ENCODE measurements at regions not wholly inside any gene's neighbourhood (a gene's known extent, or its start where the extent isn't known, plus 50 kb on each side); places are given as distances from the start of the nearest gene placed in this dataset.
"Not testable (repeated sequence)": the region's sequence is repeated elsewhere in the genome, so short reads cannot be mapped to it uniquely, and the experiment has no call there.

DNA sequence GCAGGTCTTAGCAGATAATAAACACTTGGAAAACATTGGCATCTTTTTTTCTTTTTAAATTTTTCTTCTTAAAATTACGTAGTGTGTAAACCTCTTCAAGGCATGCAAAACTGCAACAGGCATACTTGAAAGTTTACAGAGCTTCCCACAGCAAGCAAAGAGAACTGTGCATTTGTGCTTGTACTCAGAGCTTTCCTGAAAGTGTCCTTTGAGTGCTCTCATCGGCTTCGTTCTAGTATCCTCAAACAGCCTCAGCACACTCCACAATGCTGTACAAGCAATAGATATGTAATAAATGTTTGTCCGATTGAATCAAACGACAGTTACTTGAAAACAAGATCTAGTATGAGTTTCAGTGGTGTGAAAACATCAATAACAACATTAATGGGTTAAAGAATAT, 227.5 kb downstream of the PAPSS1 start:
- peaks cover 9% of the 10 kb centered on the region for H3K4me1 ChIP-seq (replicated peaks)
- DNase-seq (ENCODE audit: low read depth in 1 of 2, low spot score in 2 of 2) = no peak

DNA sequence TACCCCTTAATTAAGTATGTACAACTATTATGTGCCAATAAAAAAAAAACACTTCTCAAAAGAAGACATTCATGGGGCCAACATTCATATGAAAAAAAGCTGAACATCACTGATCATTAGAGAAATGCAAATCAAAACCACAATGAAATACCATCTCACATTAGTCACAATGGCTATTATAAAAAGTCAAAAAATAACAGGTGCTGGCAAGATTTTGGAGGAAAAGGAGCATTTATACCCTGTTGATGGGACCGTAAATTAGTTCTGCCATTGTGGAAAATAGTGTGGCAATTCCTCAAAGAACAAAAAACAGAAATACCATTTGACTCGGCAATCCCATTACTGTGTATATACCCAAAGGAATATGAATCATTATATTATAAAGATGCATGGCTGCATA, 229.9 kb downstream of the PAPSS1 start:
- no peak overlapping the region for H3K27ac ChIP-seq
- DNase-seq (ENCODE audit: low read depth in 1 of 2, low spot score in 2 of 2) = no peak
- H3K4me3 ChIP-seq = no peak overlapping the region
- no peaks in the 10 kb centered on the region for H3K36me3 ChIP-seq
- H3K27me3 ChIP-seq (replicated peaks) = no peaks in the 10 kb centered on the region
- H3K4me1 ChIP-seq (replicated peaks) = no peaks in the 10 kb centered on the region
- no peaks in the 10 kb centered on the region for H3K9me3 ChIP-seq (replicated peaks)

More for the DNA sequence above, 227.5 kb downstream of the PAPSS1 start:
- Histone ChIP-seq H3K9me3 (replicated peaks) (no peaks in the 10 kb centered on the region), H3K4me3 (no peak overlapping the region), H3K27me3 (replicated peaks) (no peaks in the 10 kb centered on the region), H3K27ac (no peak overlapping the region), H3K36me3 (no peaks in the 10 kb centered on the region)

DNA sequence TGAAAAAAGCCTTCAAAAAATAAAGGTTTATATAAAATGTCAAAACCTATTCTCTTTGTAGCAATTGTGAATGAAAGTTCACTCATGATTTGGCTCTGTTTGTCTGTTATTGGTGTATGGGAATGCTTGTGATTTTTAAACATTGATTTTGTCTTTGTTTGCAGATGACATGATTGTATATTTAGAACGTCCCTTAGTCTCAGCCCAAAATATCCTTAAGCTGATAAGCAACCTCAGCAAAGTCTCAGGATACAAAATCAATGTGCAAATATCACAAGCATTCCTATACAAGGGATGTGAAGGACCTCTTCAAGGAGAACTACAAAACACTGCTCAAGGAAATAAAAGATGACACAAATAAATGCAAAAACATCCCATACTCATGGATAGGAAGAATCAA, 236.4 kb downstream of the PAPSS1 start:
- H3K27ac ChIP-seq; H3K4me1 ChIP-seq (replicated peaks); H3K27me3 ChIP-seq (replicated peaks); H3K9me3 ChIP-seq (replicated peaks); DNase-seq (ENCODE audit: low read depth in 1 of 2, low spot score in 2 of 2); H3K4me3 ChIP-seq; H3K36me3 ChIP-seq: not testable (repeated sequence)

DNA sequence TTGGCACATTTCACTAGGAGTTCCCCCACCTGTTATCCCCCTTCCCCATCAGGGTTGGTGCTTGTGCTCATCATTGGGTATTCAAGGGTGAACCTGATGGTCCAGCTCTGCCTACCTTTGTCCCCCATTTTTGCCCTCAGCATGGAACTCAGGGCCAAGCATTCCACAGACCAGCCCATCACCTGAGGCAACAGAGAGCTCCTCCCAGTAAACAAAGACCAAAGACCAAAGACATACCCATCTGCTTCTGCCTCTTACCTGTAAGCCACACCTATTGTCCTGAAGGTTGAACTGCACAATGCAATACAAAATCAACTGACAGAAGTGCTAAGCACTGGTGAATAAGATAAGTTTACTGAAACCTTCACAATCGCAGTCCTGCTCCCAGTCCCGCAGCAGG, 237.5 kb downstream of the PAPSS1 start:
- Histone ChIP-seq H3K9me3 (replicated peaks) (no peaks in the 10 kb centered on the region; the same call in 1 of the 2 replicates), H3K27ac (no peak overlapping the region), H3K4me1 (replicated peaks) (no peaks in the 10 kb centered on the region), H3K36me3 (no peaks in the 10 kb centered on the region), H3K4me3 (no peak overlapping the region), H3K27me3 (replicated peaks) (no peaks in the 10 kb centered on the region)
- DNase-seq (ENCODE audit: low read depth in 1 of 2, low spot score in 2 of 2) = no peak

DNA sequence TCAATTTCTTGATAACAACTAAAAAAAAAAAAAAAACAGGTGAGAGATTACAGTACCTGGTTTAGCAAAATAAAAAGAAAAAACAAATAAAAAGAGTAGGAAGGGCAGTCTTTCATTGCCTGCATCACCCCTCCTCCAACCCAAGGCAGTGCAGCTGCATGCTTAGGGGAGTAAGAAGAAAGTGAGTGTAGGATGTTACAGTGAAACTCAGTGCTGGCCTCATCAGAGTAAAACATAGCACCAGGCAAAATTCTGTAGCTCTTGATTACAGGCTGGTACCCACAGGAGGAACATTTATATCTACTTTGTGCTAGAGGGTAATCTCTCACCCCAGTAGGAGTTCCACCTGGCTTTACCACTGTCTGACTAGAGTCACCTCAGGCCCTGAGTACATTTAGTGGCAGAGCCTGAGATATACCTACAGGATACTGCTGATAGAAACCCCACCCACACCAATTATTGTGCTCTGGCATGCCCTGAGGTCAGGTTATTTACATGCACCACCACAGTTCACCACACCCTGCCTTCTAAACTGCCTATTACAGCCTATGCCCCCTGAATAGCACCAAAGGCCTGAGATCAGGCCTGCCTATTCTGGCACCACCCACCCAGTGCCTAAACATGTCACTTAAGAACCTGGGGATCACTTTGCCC, 241.6 kb downstream of the PAPSS1 start:
- H3K36me3 ChIP-seq = no peaks in the 10 kb centered on the region
- H3K4me3 ChIP-seq = no peak overlapping the region
- H3K27me3 ChIP-seq (replicated peaks) = no peaks in the 10 kb centered on the region
- no peak overlapping the region for H3K27ac ChIP-seq
- no peaks in the 10 kb centered on the region for H3K9me3 ChIP-seq (replicated peaks)
- H3K4me1 ChIP-seq (replicated peaks) = no peaks in the 10 kb centered on the region
- DNase-seq (ENCODE audit: low read depth in 1 of 2, low spot score in 2 of 2) = no peak

DNA sequence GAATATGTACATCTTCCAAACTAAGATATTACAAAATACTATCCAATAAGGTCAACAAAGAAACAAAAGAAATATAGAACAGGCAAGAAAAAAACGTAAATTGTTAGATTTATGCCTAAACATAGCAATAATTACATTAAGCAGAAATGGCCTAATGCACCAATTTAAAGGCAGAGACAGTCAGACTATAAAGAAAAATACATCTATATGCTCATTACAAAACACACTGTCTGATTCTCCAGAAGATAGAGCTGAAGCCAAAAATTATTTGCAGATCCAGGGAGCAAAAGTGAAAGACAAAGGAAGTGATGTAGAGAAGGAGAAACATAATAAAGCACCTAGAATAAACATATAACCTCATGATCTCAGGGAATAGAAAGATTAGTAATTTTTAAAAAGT, 246.9 kb downstream of the PAPSS1 start:
- no peak for DNase-seq (ENCODE audit: low read depth in 1 of 2, low spot score in 2 of 2)
- no peaks in the 10 kb centered on the region for H3K4me1 ChIP-seq (replicated peaks)
- no peaks in the 10 kb centered on the region for H3K36me3 ChIP-seq
- no peak overlapping the region for H3K27ac ChIP-seq
- H3K27me3 ChIP-seq (replicated peaks) = no peaks in the 10 kb centered on the region
- no peaks in the 10 kb centered on the region for H3K9me3 ChIP-seq (replicated peaks)
- H3K4me3 ChIP-seq = no peak overlapping the region

DNA sequence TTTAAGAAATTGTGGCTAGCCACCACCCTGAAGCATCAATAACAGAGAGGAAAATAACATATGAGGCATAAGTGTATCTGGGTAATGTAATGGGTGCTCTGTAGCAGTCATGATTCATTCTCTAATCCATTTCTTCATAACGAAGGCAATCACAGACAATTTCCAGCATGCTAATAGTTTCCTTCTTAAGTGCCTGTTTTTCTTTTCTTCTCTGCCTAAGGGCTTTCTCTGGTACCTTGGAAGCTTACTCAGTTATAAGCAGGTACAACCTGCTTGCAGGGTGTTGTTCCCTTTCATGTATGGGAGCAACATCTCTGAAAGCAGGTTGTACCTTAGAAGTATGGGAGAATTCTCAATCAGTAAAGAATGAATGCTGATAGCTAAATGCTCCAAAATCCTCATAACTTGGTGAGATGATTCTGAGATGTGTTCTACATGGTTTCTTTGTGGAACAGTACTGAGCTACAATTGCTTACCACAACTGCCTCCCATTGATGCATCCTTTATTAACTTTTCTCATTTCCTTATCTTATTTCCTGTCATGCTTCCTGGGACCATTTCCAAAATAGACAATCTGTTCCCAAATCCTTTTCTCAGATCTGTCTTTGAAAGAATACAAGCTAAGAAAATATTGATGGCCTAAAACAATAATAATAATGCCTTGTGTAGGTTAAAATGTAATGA, 247.6 kb downstream of the PAPSS1 start:
- H3K36me3 ChIP-seq = no peaks in the 10 kb centered on the region
- H3K4me1 ChIP-seq (replicated peaks) = no peaks in the 10 kb centered on the region
- H3K4me3 ChIP-seq = no peak overlapping the region
- H3K9me3 ChIP-seq (replicated peaks) = no peaks in the 10 kb centered on the region
- no peak for DNase-seq (ENCODE audit: low read depth in 1 of 2, low spot score in 2 of 2)
- H3K27me3 ChIP-seq (replicated peaks) = no peaks in the 10 kb centered on the region
- H3K27ac ChIP-seq = no peak overlapping the region

DNA sequence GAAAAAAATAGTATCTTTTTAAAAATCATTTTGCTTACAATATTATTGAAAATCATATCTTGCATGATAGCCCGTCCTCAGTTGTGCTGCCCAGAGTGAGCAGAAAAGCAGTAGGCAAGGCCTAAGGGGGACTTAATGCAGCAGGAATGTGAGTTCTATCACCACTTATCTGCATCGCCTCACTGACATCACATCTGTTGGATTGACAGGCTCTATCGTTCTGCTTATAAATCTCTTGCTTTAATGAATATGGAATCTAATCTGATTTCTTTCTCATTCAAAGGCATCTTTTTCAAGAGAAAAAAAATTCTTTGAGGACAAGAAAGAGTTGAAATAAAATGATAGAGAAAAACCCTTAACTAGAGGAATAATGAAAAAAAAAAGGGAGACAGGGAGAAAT, 249.9 kb downstream of the PAPSS1 start:
- H3K27ac ChIP-seq = no peak overlapping the region
- no peaks in the 10 kb centered on the region for H3K27me3 ChIP-seq (replicated peaks)
- H3K4me3 ChIP-seq = no peak overlapping the region
- H3K9me3 ChIP-seq (replicated peaks) = no peaks in the 10 kb centered on the region
- H3K4me1 ChIP-seq (replicated peaks) = no peaks in the 10 kb centered on the region
- H3K36me3 ChIP-seq = no peaks in the 10 kb centered on the region
- DNase-seq (ENCODE audit: low read depth in 1 of 2, low spot score in 2 of 2) = no peak

DNA sequence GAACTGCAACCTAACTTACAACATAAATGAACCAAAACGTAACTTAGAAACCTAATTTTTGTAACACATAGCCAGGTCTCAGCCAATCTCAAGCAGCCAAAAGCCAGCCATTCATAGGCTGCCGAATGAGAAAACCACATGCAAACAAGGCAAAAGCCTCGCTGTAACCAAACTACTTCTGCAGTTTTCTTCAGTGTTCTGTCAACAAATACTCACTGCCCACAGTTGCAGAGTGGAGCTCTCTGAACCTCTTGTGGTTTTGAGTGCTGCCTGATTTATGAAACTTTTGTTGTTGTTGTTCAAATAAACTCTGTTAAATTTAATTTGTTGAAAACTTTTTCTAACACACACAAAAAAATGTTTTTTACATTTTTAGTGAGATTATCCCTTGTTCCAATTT, 251.2 kb downstream of the PAPSS1 start:
- Histone ChIP-seq H3K4me1 (replicated peaks) (no peaks in the 10 kb centered on the region), H3K36me3 (no peaks in the 10 kb centered on the region), H3K9me3 (replicated peaks) (no peaks in the 10 kb centered on the region), H3K4me3 (no peak overlapping the region), H3K27me3 (replicated peaks) (no peaks in the 10 kb centered on the region), H3K27ac (no peak overlapping the region)
- DNase-seq (ENCODE audit: low read depth in 1 of 2, low spot score in 2 of 2) = no peak

DNA sequence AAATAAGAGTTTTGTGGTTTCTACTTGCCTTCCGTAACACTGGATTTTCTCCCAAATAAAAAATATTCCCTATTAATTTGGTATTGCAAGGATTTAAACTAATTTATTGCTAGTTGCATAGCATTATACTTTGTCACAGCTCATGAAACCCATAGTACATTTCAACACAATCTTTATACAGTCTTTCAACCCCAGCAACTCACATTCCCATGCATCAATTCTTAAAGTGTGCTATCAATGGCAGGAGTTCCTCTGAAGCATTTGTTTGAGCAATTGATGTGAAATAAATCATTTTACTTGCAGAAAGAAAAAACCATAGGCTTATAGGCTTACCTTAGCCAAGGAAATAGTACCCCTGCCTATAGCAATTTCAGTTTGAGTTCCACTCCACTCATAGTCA, 251.9 kb downstream of the PAPSS1 start:
- H3K27me3 ChIP-seq (replicated peaks) = no peaks in the 10 kb centered on the region
- H3K9me3 ChIP-seq (replicated peaks) = no peaks in the 10 kb centered on the region
- no peak overlapping the region for H3K27ac ChIP-seq
- no peak overlapping the region for H3K4me3 ChIP-seq
- H3K4me1 ChIP-seq (replicated peaks) = no peaks in the 10 kb centered on the region
- DNase-seq (ENCODE audit: low read depth in 1 of 2, low spot score in 2 of 2) = no peak
- H3K36me3 ChIP-seq = no peaks in the 10 kb centered on the region

DNA sequence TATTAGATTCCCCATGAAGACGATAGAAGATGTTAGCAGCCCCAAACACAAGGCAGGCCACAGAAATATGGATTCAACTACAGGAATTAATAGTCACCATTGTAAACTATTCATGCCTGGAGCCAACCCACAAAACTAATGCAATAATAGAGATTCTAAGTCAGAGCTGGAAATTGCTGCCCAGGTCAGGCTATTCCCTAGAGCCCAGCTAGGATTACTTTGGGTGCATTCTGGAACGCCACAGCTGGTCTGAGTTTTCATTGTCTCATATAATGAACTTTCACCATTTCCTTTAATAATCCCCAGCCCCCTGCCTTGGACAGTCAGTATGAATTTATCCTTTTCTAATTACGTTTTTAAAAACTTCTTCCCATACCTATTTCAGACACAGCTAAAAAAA, 252.6 kb downstream of the PAPSS1 start:
- DNase-seq (ENCODE audit: low read depth in 1 of 2, low spot score in 2 of 2) = no peak
- Histone ChIP-seq H3K4me3 (no peak overlapping the region), H3K9me3 (replicated peaks) (no peaks in the 10 kb centered on the region), H3K36me3 (no peaks in the 10 kb centered on the region), H3K27me3 (replicated peaks) (no peaks in the 10 kb centered on the region), H3K4me1 (replicated peaks) (no peaks in the 10 kb centered on the region), H3K27ac (no peak overlapping the region)

DNA sequence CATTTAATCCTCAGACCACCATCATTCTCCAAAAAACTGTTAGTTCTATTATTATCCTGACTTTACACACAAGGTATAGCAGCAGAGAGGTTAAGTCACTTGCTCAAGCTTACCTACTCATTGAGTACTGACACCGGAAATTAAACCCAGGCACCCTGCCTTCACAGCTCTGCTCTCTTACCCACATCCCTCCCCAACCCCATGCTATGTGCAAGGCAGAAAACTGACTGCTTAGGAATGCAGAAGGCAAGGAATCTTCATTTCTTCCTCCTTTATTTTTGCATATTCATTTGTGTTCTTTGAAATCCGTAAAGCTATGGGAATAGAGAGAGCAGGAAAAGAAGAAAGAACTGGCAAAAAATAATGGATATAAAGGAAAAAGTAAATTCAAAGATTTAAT, 261.8 kb downstream of the PAPSS1 start:
- H3K4me3 ChIP-seq = no peak overlapping the region
- no peak for DNase-seq (ENCODE audit: low read depth in 1 of 2, low spot score in 2 of 2)
- H3K9me3 ChIP-seq (replicated peaks) = no peaks in the 10 kb centered on the region
- no peaks in the 10 kb centered on the region for H3K27me3 ChIP-seq (replicated peaks)
- H3K4me1 ChIP-seq (replicated peaks) = no peaks in the 10 kb centered on the region
- no peaks in the 10 kb centered on the region for H3K36me3 ChIP-seq
- no peak overlapping the region for H3K27ac ChIP-seq

DNA sequence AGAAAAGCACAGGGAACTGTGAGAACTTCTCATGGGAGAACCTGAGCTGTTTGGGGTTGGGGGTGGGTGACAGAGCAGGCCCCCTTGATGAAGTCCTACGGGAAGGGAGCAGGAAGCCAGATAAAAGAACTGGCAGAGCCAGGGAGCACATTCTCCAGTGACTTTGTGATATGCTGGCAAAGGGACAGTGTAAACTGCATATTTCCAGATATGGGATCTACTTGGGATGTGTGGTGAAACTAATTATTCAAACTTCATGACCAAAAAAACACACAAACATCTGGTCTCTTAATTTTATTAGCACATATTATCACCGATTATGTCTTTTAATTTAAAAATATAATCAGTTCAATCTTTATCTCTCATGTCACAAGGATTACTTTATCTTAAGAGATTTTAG, 266.0 kb downstream of the PAPSS1 start:
- Histone ChIP-seq H3K9me3 (replicated peaks) (no peaks in the 10 kb centered on the region), H3K27ac (no peak overlapping the region; the same call in 1 of the 2 replicates), H3K36me3 (no peaks in the 10 kb centered on the region), H3K4me1 (replicated peaks) (peaks cover 12% of the 10 kb centered on the region), H3K4me3 (no peak overlapping the region), H3K27me3 (replicated peaks) (0 out of 2 replicates have a peak, but pooled peaks cover 4% of the 10 kb centered on the region)
- no peak for DNase-seq (ENCODE audit: low read depth in 1 of 2, low spot score in 2 of 2)

DNA sequence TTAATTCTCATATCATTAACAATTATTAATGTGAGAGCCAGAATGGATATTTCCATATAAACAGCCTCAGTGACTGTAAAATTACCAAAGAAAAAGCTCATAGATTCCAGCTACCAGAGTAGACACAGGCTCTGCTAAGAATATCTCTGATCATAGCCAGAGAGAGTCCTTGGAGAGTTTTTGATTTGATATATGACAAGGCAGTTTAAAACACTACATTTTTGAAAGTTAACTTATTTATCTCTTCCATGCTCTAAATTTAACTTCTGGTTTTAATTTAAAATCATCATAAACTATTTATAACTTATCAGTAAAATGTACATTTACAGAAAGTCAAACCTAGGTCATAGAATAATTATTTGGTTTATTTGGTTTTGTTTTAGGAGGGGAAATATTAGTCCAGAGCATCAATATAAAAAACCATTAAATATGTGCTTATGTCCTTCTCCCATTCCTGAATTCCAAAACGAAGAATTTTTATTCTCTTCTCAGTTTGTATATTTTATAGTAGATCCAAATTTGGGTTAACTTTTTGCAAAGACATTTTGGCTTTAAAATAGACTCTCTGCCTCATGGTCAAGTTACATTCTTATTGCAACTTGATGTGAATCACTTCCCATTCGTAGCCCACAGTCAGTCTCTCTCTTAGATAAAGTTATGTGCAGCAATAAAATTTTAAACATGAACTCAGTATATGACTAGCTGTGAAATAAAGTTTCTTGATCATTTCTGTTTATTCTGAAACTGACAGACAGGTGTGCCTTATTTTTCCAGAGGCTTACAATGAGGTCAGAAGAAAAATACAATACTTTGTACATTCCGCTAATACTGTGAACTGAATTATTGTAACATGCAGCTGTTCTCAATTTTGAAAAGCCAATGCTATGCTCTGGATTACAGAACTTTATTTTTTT, 267.1 kb downstream of the PAPSS1 start:
- Histone ChIP-seq H3K4me3 (no peak overlapping the region), H3K27ac (no peak overlapping the region)

More for the DNA sequence above, 267.1 kb downstream of the PAPSS1 start:
- Histone ChIP-seq H3K9me3 (replicated peaks) (no peaks in the 10 kb centered on the region), H3K4me1 (replicated peaks) (peaks cover 12% of the 10 kb centered on the region), H3K36me3 (no peaks in the 10 kb centered on the region), H3K27me3 (replicated peaks) (0 out of 2 replicates have a peak, but pooled peaks cover 4% of the 10 kb centered on the region)
- DNase-seq (ENCODE audit: low read depth in 1 of 2, low spot score in 2 of 2) = no peak
